Keratinocyte (primary cell): ENCODE measurements at regions not wholly inside any gene's neighbourhood (a gene's known extent, or its start where the extent isn't known, plus 50 kb on each side); places are given as distances from the start of the nearest gene placed in this dataset.
"Not testable (repeated sequence)": the region's sequence is repeated elsewhere in the genome, so short reads cannot be mapped to it uniquely, and the experiment has no call there.

Source experiments
- EZH2 ChIP-seq: IDR thresholded peaks from one replicate; pipeline ENCODE4 v1.6.1; 2012; ENCODE audit warnings: inconsistent platforms, mild to moderate bottlenecking, low read length, moderate library complexity
- TF ChIP-seq, protein P1 (sequence below), 3 experiments: IDR thresholded peaks in 1 of 3; conservative IDR thresholded peaks in 1 of 3; optimal IDR thresholded peaks in 1 of 3; 2 replicates in 2 of 3; 3 replicates in 1 of 3; pipeline versions ENCODE3 to v1.5.1; 2011; ENCODE audit warnings: low read length in 3 of 3, mild to moderate bottlenecking in 3 of 3, moderate library complexity in 2 of 3, control low read depth in 1 of 3, inconsistent platforms in 1 of 3; ENCODE audit not compliant: insufficient read depth in 2 of 3; ENCODE audit errors: extremely low read depth in 1 of 3

DNA sequence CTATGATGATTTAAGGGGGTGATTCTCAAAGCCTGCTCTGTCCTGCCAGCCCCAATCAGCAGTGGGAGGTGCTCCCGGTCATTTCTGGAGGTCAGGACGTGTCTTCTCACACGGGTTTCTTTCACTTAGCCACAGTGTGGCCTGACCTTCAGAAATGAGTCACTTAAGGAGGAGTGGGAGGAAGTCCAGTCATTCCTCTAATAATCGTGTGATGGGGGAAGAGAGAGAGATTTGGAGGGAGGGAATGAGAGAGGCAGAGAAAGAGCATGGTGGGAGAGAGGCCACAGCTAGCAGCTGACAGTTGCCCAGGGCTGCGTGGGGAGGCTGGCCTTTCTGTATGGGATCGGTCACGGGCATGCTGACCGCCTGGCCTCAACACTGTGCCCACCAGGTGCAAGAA, 142.6 kb upstream of the ZNF469 start:
- not testable (repeated sequence) for TF ChIP-seq EZH2
- TF ChIP-seq, protein P1, sequence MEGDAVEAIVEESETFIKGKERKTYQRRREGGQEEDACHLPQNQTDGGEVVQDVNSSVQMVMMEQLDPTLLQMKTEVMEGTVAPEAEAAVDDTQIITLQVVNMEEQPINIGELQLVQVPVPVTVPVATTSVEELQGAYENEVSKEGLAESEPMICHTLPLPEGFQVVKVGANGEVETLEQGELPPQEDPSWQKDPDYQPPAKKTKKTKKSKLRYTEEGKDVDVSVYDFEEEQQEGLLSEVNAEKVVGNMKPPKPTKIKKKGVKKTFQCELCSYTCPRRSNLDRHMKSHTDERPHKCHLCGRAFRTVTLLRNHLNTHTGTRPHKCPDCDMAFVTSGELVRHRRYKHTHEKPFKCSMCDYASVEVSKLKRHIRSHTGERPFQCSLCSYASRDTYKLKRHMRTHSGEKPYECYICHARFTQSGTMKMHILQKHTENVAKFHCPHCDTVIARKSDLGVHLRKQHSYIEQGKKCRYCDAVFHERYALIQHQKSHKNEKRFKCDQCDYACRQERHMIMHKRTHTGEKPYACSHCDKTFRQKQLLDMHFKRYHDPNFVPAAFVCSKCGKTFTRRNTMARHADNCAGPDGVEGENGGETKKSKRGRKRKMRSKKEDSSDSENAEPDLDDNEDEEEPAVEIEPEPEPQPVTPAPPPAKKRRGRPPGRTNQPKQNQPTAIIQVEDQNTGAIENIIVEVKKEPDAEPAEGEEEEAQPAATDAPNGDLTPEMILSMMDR (optimal IDR thresholded peaks at IDR 0.05 in 1 of 3, IDR thresholded peaks at IDR 0.05 in 1 of 3, conservative IDR thresholded peaks at IDR 0.05 in 1 of 3; ENCODE audit: extremely low read depth in 1 of 3, insufficient read depth in 2 of 3, low read length in 3 of 3) = not testable (repeated sequence)
